ENCODE measurements at regions not wholly inside any gene's neighbourhood (a gene's known extent, or its start where the extent isn't known, plus 50 kb on each side); places are given as distances from the start of the nearest gene placed in this dataset.

GRCh38 chr5:142432369-142432863, 107.6 kb upstream of the SPRY4 start:
- no peak for DNase-seq

- DNase-seq: no peak
Measured at GRCh38 chr5:142428773-142429473, 104.1 kb upstream of the SPRY4 start.

DNA sequence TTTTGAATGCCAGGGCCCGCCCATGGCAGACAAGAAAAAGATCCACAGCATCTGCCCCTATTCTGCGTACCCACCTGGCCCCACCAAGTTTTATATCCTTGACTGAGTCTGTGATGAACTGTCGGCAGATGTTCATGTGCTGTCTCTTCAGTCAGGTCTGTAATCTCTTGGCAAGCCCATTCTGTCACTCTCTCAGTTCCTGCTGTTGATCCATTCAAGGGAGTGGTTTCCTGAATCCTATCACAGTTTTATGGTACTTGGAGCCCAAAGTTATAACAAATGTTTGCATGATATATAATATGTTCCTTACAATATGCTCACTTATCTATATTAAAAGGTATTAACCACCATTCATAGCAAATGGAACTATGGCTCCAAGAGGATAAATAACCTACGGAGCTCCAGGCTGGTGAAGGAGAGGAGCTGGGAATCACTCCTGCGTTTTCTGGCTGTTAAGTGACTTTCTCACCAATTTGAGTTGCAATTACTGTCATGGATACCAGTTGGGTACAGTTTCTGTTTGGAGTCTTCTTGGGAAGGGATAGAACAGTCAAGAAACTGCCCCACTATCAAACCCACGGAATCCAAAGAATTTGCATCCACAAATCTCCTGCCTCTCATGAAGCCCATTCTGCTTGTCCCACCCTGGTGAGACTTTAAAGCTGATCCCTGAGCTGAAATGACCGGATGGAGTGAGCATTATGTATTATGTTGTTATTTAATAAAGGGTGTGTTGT, 103.4 kb upstream of the SPRY4 start:
- no peak for DNase-seq

DNA sequence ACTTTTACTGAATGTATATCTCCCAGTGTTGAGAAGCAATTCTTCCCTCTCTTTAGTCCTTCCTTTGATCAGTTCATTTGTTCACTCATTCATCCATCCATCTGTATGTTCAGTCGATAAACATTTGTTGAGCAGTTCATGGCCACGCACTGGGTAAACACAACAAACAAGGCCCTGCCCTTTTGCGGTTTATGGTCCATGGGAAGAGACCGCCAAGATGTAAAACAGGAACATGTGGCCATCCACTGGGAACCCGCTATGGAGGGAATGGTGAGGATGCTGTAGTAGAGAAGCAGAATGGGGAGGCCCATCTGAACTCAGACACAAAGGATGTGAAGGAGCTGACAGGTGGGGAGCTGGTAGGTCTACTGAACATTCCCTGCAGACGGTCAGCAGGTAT, 102.7 kb upstream of the SPRY4 start:
- DNase-seq: no peak

GRCh38 chr5:142427015-142427364, 102.2 kb upstream of the SPRY4 start:
- no peak for DNase-seq

DNA sequence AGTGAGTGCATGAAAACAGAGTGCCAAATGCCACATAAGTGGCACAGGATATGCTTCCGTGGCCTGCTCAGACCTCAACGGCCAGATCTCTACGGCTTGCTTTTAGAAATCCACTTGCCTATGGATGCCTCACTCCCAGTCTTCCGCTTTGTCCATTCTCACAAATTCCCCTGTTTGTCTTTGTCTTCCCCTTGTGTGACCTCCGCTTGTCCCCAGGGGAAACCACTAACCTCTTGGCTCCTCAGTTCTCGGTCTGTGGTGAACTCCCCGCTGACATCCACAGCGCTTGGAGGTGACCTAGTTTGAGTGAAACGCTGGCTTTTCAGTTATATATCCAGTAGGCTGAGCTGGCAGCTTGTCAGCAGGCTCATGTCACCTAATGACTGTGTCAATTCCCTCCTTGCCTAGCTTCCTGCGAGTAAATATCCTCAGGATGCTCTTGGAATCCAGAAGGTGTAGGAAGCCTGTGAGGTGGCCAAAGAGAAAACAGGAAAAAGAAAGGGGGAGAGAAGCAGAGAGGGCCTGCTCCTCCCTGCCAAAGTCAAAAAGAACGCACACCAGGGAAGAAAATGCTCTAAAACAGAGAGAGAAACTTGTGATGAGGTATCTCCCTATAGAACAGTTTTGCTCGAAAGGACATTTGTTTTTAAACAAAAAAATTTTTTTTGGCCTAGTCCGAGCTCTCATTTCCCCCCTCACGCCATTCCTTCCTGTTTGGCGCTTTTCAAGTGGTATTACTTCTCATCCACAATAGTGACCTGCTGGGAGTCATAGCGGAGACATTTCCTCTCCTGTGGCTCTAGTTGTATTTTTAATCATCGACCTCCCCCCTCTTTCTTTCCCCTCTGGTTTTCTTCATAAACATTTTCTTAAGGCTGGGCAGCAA, 101.6 kb upstream of the SPRY4 start:
- no peak for DNase-seq

DNA sequence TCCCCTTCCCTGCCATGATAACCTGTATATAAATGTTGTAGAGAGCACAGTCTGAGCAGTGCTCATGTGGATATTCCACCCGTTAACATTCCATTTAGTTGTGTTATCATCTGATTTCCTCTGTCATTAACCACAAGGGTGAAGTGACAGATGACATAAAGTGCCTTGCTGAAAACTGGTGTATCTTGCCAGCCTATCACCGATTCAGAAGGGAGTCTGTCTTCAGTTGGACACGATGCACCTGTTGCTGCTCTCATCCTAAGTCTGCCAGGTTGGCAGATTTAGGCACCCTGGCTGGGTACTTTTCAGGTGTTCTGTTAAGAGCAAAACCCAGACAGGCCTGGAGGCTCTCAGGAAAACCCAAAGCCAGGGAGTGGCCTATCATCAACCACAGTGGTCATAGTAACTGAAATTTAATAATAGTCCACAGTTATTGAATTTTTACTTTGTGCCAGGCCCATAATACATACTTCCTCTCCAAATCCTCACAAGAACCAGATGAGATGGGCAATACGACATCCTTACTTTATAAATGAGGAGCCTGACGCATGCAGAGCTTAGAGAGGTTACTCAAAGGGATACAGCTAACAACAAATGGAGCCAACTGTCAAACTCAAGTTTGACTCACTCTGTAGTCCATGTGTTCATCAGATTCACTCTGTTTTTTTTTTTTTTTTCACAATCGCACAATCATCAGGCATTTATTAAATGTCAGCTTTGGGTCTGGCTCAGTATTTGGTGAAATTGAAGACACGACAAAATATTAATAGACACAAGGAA, 100.7 kb upstream of the SPRY4 start:
- no peak for DNase-seq

- peak; percentile 48 for DNase-seq
Measured at GRCh38 chr5:142422429-142422828, 97.6 kb upstream of the SPRY4 start.

DNA sequence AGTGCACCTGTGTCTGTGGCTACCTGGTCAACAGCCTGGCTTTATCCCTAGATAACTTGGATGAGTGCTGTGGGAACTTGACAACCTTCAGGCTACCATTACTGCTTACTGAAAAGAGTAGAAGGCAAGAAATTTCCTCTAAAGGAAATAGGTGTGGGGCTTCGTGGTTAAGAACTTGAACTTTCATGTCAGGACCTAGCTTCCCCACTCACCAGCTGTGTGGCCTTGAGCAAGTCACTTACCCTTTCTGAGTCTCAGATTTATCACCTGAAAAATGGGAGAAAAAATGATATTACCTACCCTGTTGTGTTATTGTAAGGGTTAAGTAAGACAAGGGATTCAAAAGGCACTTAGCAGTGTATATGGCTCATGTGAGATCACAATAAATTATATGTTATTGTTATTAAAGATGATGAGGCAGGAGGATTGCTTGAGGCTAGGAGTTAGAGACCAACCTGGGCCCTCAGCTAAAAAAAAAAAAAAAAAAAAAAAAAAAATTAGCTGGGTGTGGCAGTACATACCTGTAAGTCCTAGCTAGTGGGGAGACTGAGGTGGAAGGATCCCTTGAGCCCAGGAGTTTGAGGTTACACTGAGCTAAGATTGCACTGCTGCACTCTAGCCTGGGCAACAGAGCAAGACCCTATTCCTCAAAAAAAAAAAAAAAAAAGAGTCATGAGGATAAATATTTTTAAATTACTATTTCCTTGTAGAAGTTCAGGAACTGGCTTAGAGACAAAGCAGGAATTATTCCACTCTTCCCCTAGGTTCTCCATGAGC, 97.0 kb upstream of the SPRY4 start:
- no peak for DNase-seq

- no peak for DNase-seq
Measured at GRCh38 chr5:142421228-142421617, 96.4 kb upstream of the SPRY4 start.

DNA sequence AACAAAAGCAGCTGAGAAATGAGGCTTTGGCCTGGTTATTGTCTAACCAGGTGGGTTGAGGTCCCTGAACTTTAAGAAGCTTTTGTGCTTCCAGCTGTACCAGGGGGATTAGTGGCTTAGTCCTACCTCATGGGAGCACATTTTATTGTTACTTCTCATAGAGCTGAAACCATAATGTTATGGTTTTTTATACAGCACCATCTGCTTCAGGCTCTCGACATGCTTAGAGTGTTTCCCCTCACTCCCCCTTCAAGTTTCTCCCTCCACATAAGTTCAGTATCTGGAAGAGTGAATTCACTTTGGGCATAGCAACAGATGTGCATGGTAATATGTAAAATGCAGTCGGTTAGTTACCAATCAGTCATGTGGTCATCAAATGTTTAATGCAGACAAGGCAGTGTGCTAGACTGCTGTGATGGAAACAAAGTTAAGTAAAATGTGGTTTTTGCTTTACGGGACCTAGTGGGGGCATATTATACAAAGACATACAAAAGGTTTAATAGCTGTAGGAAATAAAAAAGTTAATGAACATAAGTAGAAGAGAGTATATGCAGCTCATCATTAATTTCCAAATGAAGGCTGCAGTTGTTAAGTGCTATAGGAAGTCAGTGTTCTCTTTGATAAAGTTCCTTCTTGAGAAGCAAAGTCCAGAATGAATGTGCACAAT, 95.9 kb upstream of the SPRY4 start:
- no peak for DNase-seq

DNA sequence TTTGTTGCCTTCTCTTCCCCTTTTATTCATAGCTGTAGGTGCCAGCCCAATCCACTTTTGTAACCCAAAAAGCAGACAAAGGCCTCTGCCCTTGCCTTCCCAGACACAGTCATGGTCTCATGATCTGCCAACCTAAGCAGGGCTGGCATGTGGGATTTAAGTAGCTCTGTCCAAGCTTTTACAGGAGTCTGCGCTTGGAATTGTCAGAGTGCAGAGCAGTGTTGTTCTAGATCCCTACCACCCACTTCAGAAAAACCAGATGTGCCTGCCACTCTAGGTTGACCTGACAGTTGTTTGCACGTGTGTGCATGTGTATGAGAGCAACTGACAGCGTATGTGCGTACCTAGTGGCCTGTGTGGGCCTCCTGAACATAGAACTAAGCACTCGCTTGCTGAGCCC, 87.8 kb upstream of the SPRY4 start:
- no peak for DNase-seq

DNA sequence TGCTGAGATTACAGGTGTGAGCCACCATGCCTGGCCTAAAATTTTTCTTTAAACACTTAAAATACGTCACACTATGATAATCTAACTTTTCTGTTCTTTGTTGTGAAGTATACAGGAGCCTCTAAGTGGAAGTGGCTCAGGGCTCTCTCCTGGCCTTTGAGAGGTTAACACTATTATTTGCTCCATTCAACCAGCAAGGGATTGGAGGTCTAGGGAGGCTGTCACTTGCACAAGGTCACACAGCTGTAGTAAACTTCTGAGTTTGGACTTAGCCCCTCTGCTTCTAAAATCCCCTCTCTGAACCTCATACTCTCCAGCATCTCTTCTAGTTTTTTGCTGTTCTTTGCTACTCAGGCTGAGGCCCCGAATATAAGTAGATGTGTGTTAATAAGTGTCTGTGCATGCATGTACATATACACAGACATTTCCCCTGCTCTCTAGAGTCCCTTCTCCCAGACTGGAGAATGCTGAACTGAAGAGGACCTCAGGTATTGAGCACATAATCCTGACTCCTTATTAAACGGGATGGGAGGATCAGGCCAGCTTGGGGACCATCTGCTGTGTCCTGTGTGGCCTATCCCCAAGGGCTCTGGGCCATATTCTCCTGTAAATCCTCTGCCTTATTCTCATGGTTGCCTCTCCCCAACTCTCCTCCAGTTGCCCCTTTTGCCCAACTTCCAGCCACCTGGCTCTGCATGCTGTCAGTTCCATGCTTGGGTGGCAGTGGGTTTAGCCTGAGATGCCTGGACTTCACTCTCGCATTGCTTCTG, 87.0 kb upstream of the SPRY4 start:
- no peak for DNase-seq

DNA sequence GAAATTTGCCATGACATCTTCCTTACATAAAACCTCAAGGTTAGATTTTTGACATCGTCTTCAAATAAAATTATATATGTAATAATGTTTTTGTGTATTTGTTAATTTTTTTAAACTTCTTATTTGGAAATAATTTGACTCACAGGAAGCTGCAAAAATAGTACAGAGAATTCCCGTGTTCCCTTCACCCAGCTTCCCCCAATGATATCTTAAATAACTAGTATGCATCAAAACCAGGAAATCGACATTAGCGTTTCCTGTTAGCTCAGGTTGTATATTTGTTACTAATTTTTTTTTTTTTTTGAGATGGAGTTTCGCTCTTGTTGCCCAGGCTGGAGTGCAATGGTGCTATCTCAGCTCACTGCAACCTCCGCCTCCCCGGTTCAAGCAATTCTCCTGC, 86.3 kb upstream of the SPRY4 start:
- DNase-seq: no peak

GRCh38 chr5:142408981-142409481, 84.2 kb upstream of the SPRY4 start:
- DNase-seq: no peak

DNA sequence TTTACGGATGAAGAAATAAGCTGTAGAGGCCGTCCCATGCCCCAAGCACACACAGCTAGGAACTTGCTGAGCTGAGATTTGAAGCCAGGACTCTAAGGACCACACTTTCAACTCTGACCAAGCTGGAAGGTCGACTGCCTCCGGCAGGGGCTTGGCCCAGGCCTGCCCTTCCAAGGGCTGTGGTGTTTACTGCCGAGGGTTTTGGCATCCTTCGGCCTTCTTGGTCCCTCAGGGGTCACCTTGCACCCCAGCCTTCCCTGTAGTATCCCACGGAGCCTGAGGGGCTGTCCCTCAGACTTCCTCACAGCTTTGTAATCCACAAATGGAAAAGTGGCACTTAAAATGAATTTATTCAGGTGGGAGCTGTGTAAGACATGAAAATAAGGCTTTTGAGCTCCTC, 83.7 kb upstream of the SPRY4 start:
- DNase-seq: no peak

- no peak for DNase-seq
Measured at GRCh38 chr5:142405814-142406395, 81.1 kb upstream of the SPRY4 start.

- DNase-seq: no peak
Measured at GRCh38 chr5:142405023-142405422, 80.2 kb upstream of the SPRY4 start.

GRCh38 chr5:142404046-142404477, 79.2 kb upstream of the SPRY4 start:
- no peak for DNase-seq

GRCh38 chr5:142403583-142403982, 78.8 kb upstream of the SPRY4 start:
- no peak for DNase-seq

All from NCI-H226 (cell line).